GM23248 (cell line): ENCODE measurements at regions not wholly inside any gene's neighbourhood (a gene's known extent, or its start where the extent isn't known, plus 50 kb on each side); places are given as distances from the start of the nearest gene placed in this dataset.

Experiments
- EZH2 ChIP-seq: fragments of 200-600 bp; sonication (generic); IDR thresholded peaks from 2 replicates; pipeline ENCODE4 v1.6.1; 2018; ENCODE audit warnings: antibody characterized with exemption, mild to moderate bottlenecking; ENCODE audit not compliant: insufficient read depth, poor library complexity, severe bottlenecking
- EZH2phosphoT487 ChIP-seq: fragments of 200-600 bp; sonication (generic); IDR thresholded peaks from 2 replicates; pipeline ENCODE4 v1.6.1; 2018; ENCODE audit warnings: antibody characterized with exemption, moderate library complexity, mild to moderate bottlenecking, low read depth; ENCODE audit not compliant: insufficient read depth

GRCh38 chr3:163721596-163721995 is 1356.7 kb downstream of the SI start:
- no peak for TF ChIP-seq EZH2
- TF ChIP-seq EZH2phosphoT487: no peak
